NCI-H69 (cell line): ENCODE measurements at regions not wholly inside any gene's neighbourhood (a gene's known extent, or its start where the extent isn't known, plus 50 kb on each side); places are given as distances from the start of the nearest gene placed in this dataset.

Experiments used
- DNase-seq: peaks from one replicate; lab custom pipeline; 2025; lab: John Stamatoyannopoulos, UW

DNA sequence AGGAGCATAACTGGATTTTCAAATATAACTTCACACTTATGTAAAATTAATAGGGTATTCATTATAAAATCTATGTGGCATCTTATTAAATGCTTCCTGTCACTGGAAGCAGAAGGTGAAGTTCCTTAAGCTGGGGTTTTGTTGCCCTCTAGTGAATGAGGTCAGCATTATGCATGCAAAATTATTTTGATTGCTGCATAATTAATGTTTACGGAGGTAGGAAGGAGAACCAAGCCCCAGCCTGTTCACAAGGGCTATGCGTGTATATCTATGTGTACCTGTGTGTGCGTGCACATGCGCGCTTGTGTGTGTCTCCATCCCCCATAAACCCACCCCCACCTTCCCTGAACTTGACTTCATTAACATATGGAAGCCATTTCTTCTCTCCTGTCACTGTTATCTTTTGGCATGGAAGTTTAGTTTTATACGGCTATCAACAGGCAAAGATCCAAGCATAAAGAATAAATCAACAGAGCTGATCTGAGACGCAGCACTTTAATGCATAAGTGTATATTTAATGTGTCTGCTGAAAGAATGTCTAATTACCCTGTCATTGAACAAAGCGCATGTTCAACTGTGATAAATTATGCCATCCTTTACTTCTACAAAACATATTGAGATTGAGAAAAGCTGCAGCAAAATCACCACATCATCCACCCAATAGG, 90.2 kb upstream of the CDH4 start:
- no peak for DNase-seq

DNA sequence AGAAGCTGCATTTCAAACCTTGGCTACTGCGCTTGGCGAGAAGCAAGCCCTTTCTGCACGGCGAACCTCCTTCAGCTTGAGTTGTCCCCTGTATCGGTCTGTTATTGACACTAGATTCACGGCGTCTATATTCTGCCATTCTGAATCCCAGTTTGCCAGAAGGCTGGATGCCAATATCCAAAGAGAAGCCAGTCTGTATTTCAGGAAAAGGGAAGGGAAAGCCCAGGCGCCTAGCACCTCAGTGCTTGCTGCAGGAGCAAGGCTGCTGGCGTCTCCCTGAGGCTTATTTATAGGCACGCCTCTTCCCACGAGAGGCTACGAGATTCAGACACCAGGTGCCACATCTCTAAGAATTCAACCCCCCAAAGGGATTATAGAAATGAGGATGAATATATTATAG, 89.6 kb upstream of the CDH4 start:
- DNase-seq: peak; percentile 1

DNA sequence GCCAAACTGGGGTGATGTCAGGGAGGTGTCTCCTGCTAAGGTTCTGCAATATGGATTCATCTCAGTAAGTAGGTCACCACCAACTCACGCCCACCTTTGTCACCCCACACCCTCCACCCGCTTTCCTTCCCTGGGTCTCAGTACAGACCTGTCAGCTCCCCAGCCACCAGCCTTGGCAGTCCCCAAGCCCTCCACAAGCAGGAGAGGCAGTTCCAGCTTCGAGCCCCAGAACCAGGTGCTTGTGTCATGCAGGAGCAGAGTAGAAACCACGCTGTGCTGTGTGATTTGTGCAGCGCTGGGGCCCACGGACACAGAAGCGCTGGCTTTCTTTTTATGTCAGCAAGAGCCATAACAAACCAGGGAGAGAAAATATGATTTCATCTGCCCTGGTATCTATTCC, 89.0 kb upstream of the CDH4 start:
- no peak for DNase-seq

DNA sequence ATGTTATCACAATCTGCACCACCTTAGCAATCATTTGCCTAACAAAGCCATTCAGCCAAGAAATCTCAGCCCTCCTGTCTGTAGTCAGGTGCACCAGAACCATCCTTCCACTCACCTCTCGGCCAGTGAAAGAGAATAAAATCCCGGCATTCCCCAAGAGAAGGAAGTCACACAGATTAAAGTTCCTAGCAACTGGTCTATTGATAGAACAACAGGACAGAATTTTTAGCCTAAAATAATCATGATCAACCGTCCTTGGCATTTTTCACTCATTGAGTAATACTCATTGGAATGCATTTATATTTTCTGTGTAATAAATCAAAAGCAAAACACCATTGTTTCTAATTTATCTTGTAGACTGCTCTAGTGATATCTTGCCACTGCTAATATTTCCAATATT, 85.7 kb upstream of the CDH4 start:
- DNase-seq: no peak

DNA sequence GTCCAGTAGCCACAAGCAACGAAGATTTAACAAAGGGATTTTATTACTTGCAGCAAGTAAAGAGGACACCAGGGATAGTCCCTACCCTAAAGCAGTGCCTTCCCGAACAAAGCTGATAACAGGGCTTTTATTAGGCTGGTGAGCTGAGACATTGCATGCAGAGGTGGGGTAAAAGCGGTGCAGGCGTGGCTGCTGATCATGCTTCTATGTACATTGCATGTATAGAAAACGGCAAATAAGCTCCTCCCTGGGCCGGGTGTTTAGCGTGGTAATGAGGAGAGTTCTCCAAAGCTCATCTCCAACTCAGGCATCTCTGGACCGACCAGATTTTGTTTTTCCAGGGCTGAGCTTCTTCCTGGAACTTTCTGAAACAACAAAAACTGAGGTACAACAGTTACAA, 83.5 kb upstream of the CDH4 start:
- no peak for DNase-seq

DNA sequence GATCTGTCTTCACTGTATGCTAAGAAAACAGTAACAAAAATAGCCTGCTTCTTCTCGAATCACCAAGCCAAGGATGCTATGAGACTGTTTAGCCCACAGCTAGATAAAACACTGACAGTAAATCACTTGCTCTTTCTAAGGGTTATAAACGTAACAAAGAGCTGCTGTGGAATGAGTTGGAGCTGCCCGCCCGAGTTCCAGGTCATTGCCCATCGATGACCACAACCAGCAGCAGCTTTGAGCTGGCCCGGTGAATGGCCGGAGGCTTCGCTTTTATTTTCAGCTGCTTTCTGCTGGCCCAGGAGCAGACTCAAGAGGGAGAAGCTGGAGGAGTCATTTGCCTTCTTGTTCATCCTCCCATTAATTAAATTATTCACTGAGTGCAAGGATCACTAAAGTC, 82.2 kb upstream of the CDH4 start:
- no peak for DNase-seq

DNA sequence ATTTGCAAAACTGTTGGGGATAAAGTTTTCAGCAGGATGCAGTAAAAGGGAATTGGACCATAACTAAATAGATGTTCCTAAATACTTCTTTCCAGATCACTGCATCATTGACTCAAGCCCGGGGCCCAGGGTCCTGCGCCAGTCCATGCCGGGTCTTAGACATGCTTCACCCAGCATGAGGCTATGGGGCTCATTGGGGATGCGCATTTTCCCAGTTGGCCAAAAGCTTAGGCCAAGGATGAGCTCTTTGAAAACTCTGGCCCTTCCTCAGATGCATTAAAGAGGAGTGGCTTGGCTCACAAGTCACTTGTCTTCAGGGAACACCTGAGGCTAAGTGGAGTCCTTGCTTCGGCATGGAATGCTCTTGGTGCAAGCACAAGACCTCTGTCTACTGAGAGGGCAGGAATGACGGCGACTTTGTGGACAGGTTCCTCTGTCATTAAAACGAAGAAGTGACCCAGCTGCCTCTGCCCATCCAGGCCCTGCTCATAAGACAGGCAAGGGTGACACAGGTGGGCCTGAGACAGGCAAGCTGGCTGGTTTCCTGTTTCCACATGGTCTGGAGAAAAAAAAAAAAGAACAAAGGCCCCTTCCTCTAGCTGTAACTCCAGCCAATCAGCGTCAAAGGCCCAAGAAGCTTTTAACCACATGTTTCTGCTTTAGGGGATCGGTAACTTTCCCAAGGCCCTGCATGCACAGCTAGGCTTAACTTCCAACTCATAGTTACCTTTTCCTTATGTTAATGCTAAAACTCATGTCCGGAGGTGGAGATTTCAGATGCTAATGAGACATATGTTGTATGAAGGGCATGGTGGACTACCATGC, 81.4 kb upstream of the CDH4 start:
- no peak for DNase-seq

- no peak for DNase-seq
Observed at GRCh38 chr20:61173267-61173666, 78.8 kb upstream of the CDH4 start.

DNA sequence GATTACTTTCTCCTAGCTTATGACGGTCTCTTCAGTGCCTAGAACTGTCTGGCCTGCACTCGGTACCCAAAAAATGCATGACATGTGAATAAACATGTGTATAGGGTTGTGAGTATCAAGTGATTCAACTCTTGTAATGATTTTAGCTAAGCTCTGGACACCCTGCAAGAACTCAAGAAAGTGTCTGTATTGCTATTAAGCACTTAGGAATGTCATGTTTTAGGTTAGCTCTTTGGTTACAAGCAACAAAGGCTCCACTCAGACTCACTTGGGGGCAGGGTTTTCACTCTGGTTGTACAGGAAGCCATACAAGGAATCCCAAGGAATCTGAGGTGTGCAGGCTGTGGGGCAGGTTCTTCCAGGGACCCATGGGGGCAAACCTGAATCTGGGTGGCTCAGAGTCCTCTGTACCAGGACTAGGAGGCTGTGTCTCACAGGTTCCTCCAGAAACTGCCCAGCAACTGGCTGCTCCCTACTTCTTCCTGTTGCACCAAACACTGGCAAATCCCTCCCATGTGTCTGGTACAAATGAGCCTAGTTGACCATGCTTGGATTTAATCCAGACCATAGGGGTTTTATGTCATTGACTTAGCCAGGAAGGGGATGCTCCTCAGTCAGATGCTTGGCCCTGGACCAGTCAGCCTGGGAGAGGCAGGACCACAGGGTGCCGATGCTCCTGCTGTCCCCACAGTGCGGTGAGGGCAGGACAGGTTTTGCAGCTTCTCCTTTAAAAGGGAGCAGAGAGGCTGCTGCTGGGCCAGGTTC, 77.9 kb upstream of the CDH4 start:
- DNase-seq: no peak

DNA sequence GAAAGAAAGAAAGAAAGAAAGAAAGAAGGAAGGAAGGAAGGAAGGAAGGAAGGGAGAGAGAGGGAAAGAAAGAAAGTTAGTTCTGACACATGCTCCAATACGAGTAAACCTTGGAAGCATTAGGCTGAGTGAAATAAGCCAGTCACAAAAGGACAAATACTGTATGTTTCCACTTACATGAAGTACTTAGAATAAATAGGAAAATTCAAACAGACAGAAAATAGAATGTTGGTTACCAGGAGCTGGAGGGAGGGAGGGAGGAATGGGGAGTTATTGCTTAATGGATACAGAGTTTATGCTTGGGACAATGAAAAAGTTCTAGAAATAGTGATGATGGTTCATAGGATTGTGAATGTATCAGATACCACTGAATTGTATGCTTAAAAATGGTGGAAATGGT, 75.2 kb upstream of the CDH4 start:
- DNase-seq: no peak

DNA sequence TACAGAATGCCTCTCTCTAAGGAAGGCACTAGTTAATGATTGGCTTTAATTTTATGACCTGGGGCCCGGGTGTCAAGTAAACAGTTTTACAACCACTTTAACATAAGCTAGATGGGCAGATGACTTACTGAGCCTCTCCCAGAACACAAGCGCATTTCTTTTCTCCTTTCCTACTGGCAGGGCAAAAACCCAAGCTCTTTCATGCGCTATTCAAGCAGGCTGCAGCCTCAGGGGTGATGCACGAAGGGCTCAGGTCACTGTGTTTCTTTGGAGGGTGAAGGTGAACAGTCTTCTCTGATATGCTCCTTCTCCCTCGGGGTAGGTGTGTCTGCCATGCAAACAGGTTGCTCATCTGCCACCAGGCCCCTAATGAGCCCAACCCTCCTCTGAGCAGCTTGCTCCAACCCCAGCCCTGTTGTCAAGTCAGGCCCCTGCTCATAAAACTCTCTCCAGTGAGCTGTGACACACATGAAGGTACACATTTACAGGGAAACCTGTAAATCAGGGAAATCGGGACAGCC, 73.5 kb upstream of the CDH4 start:
- DNase-seq: no peak

GRCh38 chr20:61184194-61184593, 67.9 kb upstream of the CDH4 start:
- no peak for DNase-seq

- DNase-seq: no peak
Observed at GRCh38 chr20:61185181-61185580, 66.9 kb upstream of the CDH4 start.

DNA sequence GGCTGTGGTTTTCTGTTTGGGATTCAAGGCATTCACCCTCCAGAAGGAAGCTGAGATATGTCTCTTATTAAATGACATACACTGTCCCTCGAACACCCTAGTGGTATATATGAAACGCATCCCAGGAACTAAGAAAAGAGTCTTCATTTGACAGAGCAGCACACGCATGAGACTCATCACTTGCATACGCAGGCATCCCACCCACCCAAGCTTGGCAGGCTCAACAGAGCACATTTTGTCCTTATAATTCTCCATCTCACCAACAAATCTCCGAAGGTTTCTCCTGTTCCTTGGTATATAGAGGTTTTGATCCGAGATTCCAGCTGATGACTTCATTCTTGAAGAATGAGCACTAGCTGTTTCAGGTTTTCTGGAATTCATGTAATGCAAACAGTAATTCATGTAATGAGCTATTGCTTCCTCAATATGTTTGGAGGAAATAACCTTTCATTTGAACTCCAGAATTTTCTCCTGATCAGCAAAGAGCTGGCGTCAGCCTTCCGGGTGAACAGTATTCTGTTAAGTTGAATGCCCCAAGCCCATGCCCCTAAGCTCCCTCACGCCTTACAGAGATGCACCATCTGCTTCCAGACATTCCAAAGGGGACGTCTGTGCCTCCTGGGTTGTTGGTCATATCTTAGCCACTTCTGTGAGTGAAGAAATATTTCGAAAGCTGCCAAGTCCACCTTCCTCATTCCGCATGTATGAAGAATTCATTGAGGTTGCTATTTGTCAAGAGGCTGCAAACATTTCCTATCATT, 66.0 kb upstream of the CDH4 start:
- no peak for DNase-seq

GRCh38 chr20:61186771-61187472, 65.1 kb upstream of the CDH4 start:
- DNase-seq: no peak

DNA sequence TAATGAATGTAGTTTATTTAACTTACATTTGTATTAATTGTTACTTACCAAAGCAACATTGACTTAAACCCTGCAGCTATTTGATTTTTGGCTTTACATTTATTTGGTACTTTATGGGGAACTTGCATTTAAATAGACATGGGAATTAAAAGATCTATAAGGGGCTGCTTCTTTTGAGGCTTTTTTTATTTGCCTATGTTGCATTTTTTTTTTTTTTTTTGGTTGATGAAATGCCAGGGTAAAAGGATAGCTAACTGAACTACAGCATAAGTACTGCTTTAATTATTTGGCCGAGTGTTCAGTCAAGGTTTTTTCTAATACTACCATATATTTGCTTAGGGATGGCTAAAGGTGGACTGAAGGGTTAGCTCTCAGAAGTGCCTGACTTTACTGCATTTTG, 62.5 kb upstream of the CDH4 start:
- no peak for DNase-seq

DNA sequence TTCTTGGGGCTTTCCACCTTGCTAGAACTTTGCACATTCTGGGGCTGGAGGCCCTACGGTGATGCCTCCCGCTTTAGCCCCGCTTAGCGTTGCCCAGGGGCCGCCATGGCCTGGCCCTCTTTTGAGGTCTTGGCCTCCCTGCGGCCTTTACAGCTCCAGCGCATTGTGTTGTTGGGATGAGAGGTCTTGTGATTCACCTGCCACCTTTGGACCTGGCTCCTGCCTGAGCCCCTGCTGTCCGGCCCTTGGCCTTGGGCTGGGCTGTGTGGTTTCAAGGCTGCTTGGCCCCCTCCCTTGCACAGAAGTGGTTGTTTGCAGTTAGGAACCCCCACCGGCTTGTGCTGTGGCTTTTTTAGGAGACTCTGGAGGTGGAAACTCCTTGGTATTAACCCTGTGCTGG, 61.0 kb upstream of the CDH4 start:
- no peak for DNase-seq

DNA sequence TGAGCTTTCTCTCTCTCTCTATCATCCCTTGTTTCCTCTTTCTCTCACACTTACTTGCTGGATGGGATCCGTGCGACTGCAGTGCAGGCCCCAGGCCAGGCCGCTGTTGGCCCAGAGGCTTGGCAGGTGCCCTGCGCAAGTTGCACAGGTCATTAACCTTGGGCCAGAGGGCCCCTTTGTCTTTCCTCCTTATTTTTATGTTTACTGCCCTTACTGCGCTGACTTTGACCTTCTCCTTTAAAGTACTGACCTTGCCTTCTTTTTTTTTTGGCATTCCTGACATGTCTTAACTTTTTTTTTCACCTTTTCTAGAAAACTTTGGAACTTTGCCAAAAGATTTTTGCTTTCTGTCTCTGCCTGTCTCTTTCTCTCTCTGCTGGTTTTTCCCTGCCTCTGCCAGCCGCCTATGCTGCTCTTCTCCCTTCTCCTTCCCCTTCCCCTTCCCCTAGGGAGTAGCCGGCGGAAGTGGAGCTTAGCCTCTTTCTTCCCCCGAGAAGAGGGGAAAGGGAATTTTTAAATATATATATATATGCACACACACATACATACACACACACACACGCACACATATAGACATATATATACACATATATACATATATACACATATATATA, 59.6 kb upstream of the CDH4 start:
- DNase-seq: no peak

- DNase-seq: no peak
Observed at GRCh38 chr20:61193164-61193563, 58.9 kb upstream of the CDH4 start.
